ENCODE measurements at regions not wholly inside any gene's neighbourhood (a gene's known extent, or its start where the extent isn't known, plus 50 kb on each side); places are given as distances from the start of the nearest gene placed in this dataset.

- ATAC-seq, result no peak
- TF ChIP-seq ZFP30 (CRISPR knock-in tag; IDR thresholded peaks at IDR 0.05) (no peak), TCF4 (CRISPR knock-in tag; IDR thresholded peaks at IDR 0.05; ENCODE audit: borderline replicate concordance) (no peak), ZC3H10 (CRISPR knock-in tag; IDR thresholded peaks at IDR 0.05) (no peak), CSRNP3 (CRISPR knock-in tag; IDR thresholded peaks at IDR 0.05) (no peak), CREB5 (CRISPR knock-in tag; IDR thresholded peaks at IDR 0.05; ENCODE audit: low read depth) (no peak)
Observed at GRCh38 chr2:134155134-134155533, 98.7 kb upstream of the MGAT5 start.

GRCh38 chr2:134158295-134158694 lies 95.6 kb upstream of the MGAT5 start:
- ATAC-seq, result no peak
- no peak for TF ChIP-seq ISL1 (CRISPR knock-in tag; IDR thresholded peaks at IDR 0.05)
- no peak for TF ChIP-seq ARNTL (CRISPR knock-in tag; IDR thresholded peaks at IDR 0.05; ENCODE audit: borderline replicate concordance, low read depth)
- TF ChIP-seq RARB (CRISPR knock-in tag; IDR thresholded peaks at IDR 0.05), result no peak
- no peak for TF ChIP-seq ZFP30 (CRISPR knock-in tag; IDR thresholded peaks at IDR 0.05)
- no peak for TF ChIP-seq SNAI2 (CRISPR knock-in tag; IDR thresholded peaks at IDR 0.05)
- no peak for TF ChIP-seq ZC3H10 (CRISPR knock-in tag; IDR thresholded peaks at IDR 0.05)
- TF ChIP-seq PATZ1 (CRISPR knock-in tag; IDR thresholded peaks at IDR 0.05; ENCODE audit: borderline replicate concordance), result no peak
- TF ChIP-seq ZNF70 (CRISPR knock-in tag; IDR thresholded peaks at IDR 0.05), result no peak
- TF ChIP-seq OSR1 (CRISPR knock-in tag; IDR thresholded peaks at IDR 0.05), result no peak
- TF ChIP-seq CSRNP3 (CRISPR knock-in tag; IDR thresholded peaks at IDR 0.05), result no peak
- TF ChIP-seq ESRRG (CRISPR knock-in tag; IDR thresholded peaks at IDR 0.05), result no peak
- TF ChIP-seq GLIS3 (CRISPR knock-in tag; IDR thresholded peaks at IDR 0.05), result no peak
- TF ChIP-seq TOX (CRISPR knock-in tag; IDR thresholded peaks at IDR 0.05; ENCODE audit: borderline replicate concordance), result no peak
- no peak for TF ChIP-seq ZNF8 (CRISPR knock-in tag; IDR thresholded peaks at IDR 0.05)

- TF ChIP-seq RARB (CRISPR knock-in tag; IDR thresholded peaks at IDR 0.05), result no peak
- no peak for TF ChIP-seq CREB5 (CRISPR knock-in tag; IDR thresholded peaks at IDR 0.05; ENCODE audit: low read depth)
- TF ChIP-seq ZNF70 (CRISPR knock-in tag; IDR thresholded peaks at IDR 0.05), result no peak
- TF ChIP-seq PATZ1 (CRISPR knock-in tag; IDR thresholded peaks at IDR 0.05; ENCODE audit: borderline replicate concordance), result no peak
- TF ChIP-seq TSHZ2 (CRISPR knock-in tag; IDR thresholded peaks at IDR 0.05), result no peak
- TF ChIP-seq CSRNP3 (CRISPR knock-in tag; IDR thresholded peaks at IDR 0.05), result no peak
- TF ChIP-seq ZNF565 (CRISPR knock-in tag; conservative IDR thresholded peaks at IDR 0.05; ENCODE audit: low read depth), result no peak
- TF ChIP-seq ZC3H10 (CRISPR knock-in tag; IDR thresholded peaks at IDR 0.05), result no peak
- no peak for TF ChIP-seq POU6F1 (CRISPR knock-in tag; IDR thresholded peaks at IDR 0.05; ENCODE audit: borderline replicate concordance, low read depth)
- no peak for TF ChIP-seq PPARA (CRISPR knock-in tag; IDR thresholded peaks at IDR 0.05; ENCODE audit: borderline replicate concordance)
- peak; percentile 54; the same call in 2 of the 3 replicates for ATAC-seq
Observed at GRCh38 chr2:134161170-134161547, 92.7 kb upstream of the MGAT5 start.

Data from SK-N-SH treated with all-trans-retinoic acid at 6 μM for 48 hours (cell line).